ENCODE measurements at regions not wholly inside any gene's neighbourhood (a gene's known extent, or its start where the extent isn't known, plus 50 kb on each side); places are given as distances from the start of the nearest gene placed in this dataset.
"Not testable (repeated sequence)": the region's sequence is repeated elsewhere in the genome, so short reads cannot be mapped to it uniquely, and the experiment has no call there.

- Histone ChIP-seq H3K27ac (no peak overlapping the region), H3K4me3 (no peak overlapping the region), H3K4me1 (replicated peaks in 1 of 2) (no peaks in the 10 kb centered on the region)
- peak in 2 of 8 experiments; percentile 71 to 72 for ATAC-seq (replicated peaks in 6 of 8)
- WGBS, 10 experiments: 0 to 100% (median 88%) methylated on average over 1 of the region's 1 CpG; no CpG with 5 or more reads in 1 of the 10 experiments
- in situ Hi-C loops (cut with MboI; ENCODE audit: low pct_unique_long_range_greater_than_20kb in 2 of 9, low sequenced_read_pairs in 9 of 9, unreplicated experiment in 9 of 9): no loop called here
These were observed 64.8 kb upstream of the GRM8 start for GRCh38 chr7:127317447-127317961.

DNA sequence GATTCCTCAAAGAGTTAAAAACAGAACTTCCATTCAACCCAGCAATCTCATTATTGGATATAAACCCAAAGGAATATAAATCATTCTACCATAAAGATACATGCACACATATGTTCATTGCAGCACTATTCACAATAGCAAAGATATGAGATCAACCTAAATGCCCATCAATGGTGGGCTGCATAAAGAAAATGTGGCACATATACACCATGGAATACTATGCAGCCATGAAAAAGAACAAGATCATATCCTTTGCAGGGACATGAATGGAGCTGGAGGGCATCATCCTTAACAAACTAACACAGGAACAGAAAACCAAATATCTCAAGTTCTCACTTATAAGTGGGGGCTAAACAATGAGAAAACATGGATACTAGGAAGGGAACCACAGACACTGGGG, 64.1 kb upstream of the GRM8 start:
- H3K4me1 ChIP-seq (replicated peaks in 1 of 2); ATAC-seq (replicated peaks in 6 of 8); H3K4me3 ChIP-seq; in situ Hi-C loops (cut with MboI; ENCODE audit: low pct_unique_long_range_greater_than_20kb in 2 of 9, low sequenced_read_pairs in 9 of 9, unreplicated experiment in 9 of 9); H3K27ac ChIP-seq: not testable (repeated sequence)

- 0 to 91% (median 70%) methylated on average over 1 to 5 of the region's 5 CpGs for WGBS, 10 experiments
- no peak overlapping the region for H3K27ac ChIP-seq
- no peaks in the 10 kb centered on the region for H3K4me1 ChIP-seq (replicated peaks in 1 of 2)
- in situ Hi-C loops (cut with MboI; ENCODE audit: low pct_unique_long_range_greater_than_20kb in 2 of 9, low sequenced_read_pairs in 9 of 9, unreplicated experiment in 9 of 9): no loop called here
- H3K4me3 ChIP-seq: no peak overlapping the region
- ATAC-seq (replicated peaks in 6 of 8): no peak
These were observed 51.3 kb upstream of the GRM8 start for GRCh38 chr7:127304087-127304486.

- in situ Hi-C loops (cut with MboI; ENCODE audit: low pct_unique_long_range_greater_than_20kb in 2 of 9, low sequenced_read_pairs in 9 of 9, unreplicated experiment in 9 of 9): no loop called here
- WGBS, 10 experiments: 0 to 100% (median 61%) methylated on average over 1 to 2 of the region's 2 CpGs
- Histone ChIP-seq H3K4me1 (replicated peaks in 1 of 2) (no peaks in the 10 kb centered on the region), H3K27ac (no peak overlapping the region), H3K4me3 (no peak overlapping the region)
- peak in 4 of 8 experiments; percentile 38 to 81 (median 58) for ATAC-seq (replicated peaks in 6 of 8)
These were observed 50.4 kb upstream of the GRM8 start for GRCh38 chr7:127303102-127303501.
